Fibroblast of lung (primary cell): ENCODE measurements at regions not wholly inside any gene's neighbourhood (a gene's known extent, or its start where the extent isn't known, plus 50 kb on each side); places are given as distances from the start of the nearest gene placed in this dataset.

Experiments used
- EZH2 ChIP-seq: IDR thresholded peaks from 2 replicates; pipeline ENCODE4 v1.5.1; 2012; ENCODE audit warnings: low read length, control low read depth, mild to moderate bottlenecking; ENCODE audit errors: missing control alignments
- TF ChIP-seq, protein P1 (sequence below), 2 donors: IDR thresholded peaks in 1 of 2; conservative IDR thresholded peaks in 1 of 2; 1 replicate in 1 of 2; 2 replicates in 1 of 2; pipeline ENCODE4 v1.5.1; 2011 to 2012; ENCODE audit warnings: low read length in 2 of 2, control low read depth in 1 of 2, inconsistent platforms in 1 of 2, low read depth in 1 of 2, mild to moderate bottlenecking in 1 of 2

DNA sequence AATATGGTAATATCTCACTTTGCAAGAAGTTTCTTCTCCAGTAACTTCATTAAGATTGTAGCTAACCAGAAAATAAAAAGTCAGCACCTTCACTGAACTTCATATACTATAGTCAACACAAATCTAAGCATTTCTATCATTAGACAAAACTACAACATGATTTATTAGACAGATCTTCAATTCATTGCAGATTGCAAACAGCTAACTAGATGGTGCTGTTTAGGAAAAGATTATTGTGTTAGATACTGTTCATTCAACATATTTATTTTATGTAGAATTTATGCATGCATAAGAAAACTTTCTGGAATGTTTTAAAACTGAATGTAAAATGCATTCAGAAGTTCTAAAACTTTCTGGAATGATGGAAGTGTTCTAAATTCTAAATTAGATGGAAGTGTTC, 442.1 kb downstream of the HTR1B start:
- TF ChIP-seq, protein P1, sequence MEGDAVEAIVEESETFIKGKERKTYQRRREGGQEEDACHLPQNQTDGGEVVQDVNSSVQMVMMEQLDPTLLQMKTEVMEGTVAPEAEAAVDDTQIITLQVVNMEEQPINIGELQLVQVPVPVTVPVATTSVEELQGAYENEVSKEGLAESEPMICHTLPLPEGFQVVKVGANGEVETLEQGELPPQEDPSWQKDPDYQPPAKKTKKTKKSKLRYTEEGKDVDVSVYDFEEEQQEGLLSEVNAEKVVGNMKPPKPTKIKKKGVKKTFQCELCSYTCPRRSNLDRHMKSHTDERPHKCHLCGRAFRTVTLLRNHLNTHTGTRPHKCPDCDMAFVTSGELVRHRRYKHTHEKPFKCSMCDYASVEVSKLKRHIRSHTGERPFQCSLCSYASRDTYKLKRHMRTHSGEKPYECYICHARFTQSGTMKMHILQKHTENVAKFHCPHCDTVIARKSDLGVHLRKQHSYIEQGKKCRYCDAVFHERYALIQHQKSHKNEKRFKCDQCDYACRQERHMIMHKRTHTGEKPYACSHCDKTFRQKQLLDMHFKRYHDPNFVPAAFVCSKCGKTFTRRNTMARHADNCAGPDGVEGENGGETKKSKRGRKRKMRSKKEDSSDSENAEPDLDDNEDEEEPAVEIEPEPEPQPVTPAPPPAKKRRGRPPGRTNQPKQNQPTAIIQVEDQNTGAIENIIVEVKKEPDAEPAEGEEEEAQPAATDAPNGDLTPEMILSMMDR (conservative IDR thresholded peaks at IDR 0.05 in 1 of 2, IDR thresholded peaks at IDR 0.05 in 1 of 2; ENCODE audit: low read depth in 1 of 2, low read length in 2 of 2): no peak
- no peak for TF ChIP-seq EZH2
